H9 (cell line): ENCODE measurements at regions not wholly inside any gene's neighbourhood (a gene's known extent, or its start where the extent isn't known, plus 50 kb on each side); places are given as distances from the start of the nearest gene placed in this dataset.

Experiments used
- DNase-seq: peaks from one replicate; pipeline ENCODE4 v3.0.0-alpha.2; 2017
- H2AFZ ChIP-seq: one replicate; pipeline ENCODE4 v1.6.1; 2013; ENCODE audit warnings: mild to moderate bottlenecking, low read length, control low read depth, moderate library complexity
- H2AK5ac ChIP-seq: 2 replicates; pipeline ENCODE4 v1.6.1; 2013; ENCODE audit warnings: low read length, control low read depth, mixed read lengths; ENCODE audit not compliant: insufficient read length
- H2BK120ac ChIP-seq: one replicate; pipeline ENCODE4 v1.6.1; 2013; ENCODE audit warnings: low read depth, mild to moderate bottlenecking, low read length, control low read depth, inconsistent platforms; ENCODE audit not compliant: poor library complexity, severe bottlenecking
- H2BK12ac ChIP-seq: 2 replicates; pipeline ENCODE4 v1.6.1; 2013; ENCODE audit warnings: low read length, control low read depth, mixed read lengths, low read depth; ENCODE audit not compliant: insufficient read length
- H2BK15ac ChIP-seq: 2 replicates; pipeline ENCODE4 v1.6.1; 2013; ENCODE audit warnings: low read depth, low read length, control low read depth
- H2BK20ac ChIP-seq: one replicate; pipeline ENCODE4 v1.6.1; 2013; ENCODE audit warnings: low read depth, mild to moderate bottlenecking, low read length, control low read depth, inconsistent platforms; ENCODE audit not compliant: poor library complexity, severe bottlenecking
- H2BK5ac ChIP-seq: 2 replicates; pipeline ENCODE4 v1.6.1; 2013; ENCODE audit warnings: low read length, control low read depth, mixed read lengths; ENCODE audit not compliant: insufficient read length
- H3K14ac ChIP-seq: 2 replicates; pipeline ENCODE4 v1.6.1; 2013; ENCODE audit warnings: low read length, control low read depth; ENCODE audit not compliant: insufficient read depth
- H3K18ac ChIP-seq: 2 replicates; pipeline ENCODE4 v1.6.1; 2013; ENCODE audit warnings: low read depth, mild to moderate bottlenecking, mixed read lengths, low read length, control low read depth; ENCODE audit not compliant: insufficient read length
- H3K23ac ChIP-seq: 2 replicates; pipeline ENCODE4 v1.6.1; 2013; ENCODE audit warnings: low read length, control low read depth, mixed read lengths, low read depth; ENCODE audit not compliant: insufficient read length
- H3K23me2 ChIP-seq: 2 replicates; pipeline ENCODE4 v1.6.1; 2013; ENCODE audit warnings: low read depth, mild to moderate bottlenecking, mixed read lengths, low read length, control low read depth; ENCODE audit not compliant: insufficient read length, poor library complexity, severe bottlenecking
- H3K27ac ChIP-seq: 2 replicates; pipeline ENCODE4 v1.5.1; 2013; ENCODE audit warnings: low read length, control low read depth, mixed read lengths, low read depth; ENCODE audit not compliant: insufficient read length
- H3K27me3 ChIP-seq: 2 replicates; pipeline ENCODE4 v1.6.1; 2013; ENCODE audit warnings: low read length, control low read depth, inconsistent platforms; ENCODE audit not compliant: insufficient read depth
- H3K4ac ChIP-seq: 2 replicates; pipeline ENCODE4 v1.6.1; 2013; ENCODE audit warnings: low read depth, mild to moderate bottlenecking, control low read depth, inconsistent platforms, low read length, moderate library complexity
- H3K4me1 ChIP-seq: 2 replicates; pipeline ENCODE4 v1.6.1; 2013; ENCODE audit warnings: low read length, control low read depth, inconsistent platforms; ENCODE audit not compliant: insufficient read depth
- H3K4me2 ChIP-seq: 2 replicates; pipeline ENCODE4 v1.6.1; 2013; ENCODE audit warnings: low read length, control low read depth, mixed read lengths; ENCODE audit not compliant: insufficient read length, insufficient read depth
- H3K56ac ChIP-seq: 2 replicates; pipeline ENCODE4 v1.6.1; 2013; ENCODE audit warnings: low read depth, mild to moderate bottlenecking, mixed read lengths, low read length, control low read depth; ENCODE audit not compliant: insufficient read length
- H3K79me1 ChIP-seq: 2 replicates; pipeline ENCODE4 v1.6.1; 2013; ENCODE audit warnings: low read depth, mild to moderate bottlenecking, moderate library complexity, low read length, control low read depth, inconsistent platforms; ENCODE audit not compliant: insufficient read depth, poor library complexity, severe bottlenecking
- H3K79me2 ChIP-seq: 2 replicates; pipeline ENCODE4 v1.6.1; 2013; ENCODE audit warnings: low read length, control low read depth, inconsistent platforms; ENCODE audit not compliant: insufficient read depth
- H3K9ac ChIP-seq: 2 replicates; pipeline ENCODE4 v1.6.1; 2013; ENCODE audit warnings: low read length, control low read depth, mixed read lengths; ENCODE audit not compliant: insufficient read length; ENCODE audit errors: extremely low read depth
- H3K9me3 ChIP-seq: one replicate; pipeline ENCODE4 v1.6.1; 2013; ENCODE audit warnings: low read depth, low read length, inconsistent platforms; ENCODE audit not compliant: control insufficient read depth
- H3T11ph ChIP-seq: one replicate; pipeline ENCODE4 v1.6.1; 2013; ENCODE audit warnings: mild to moderate bottlenecking, low read length, control low read depth, inconsistent platforms
- H4K20me1 ChIP-seq: one replicate; pipeline ENCODE4 v1.6.1; 2013; ENCODE audit not compliant: control insufficient read depth, insufficient read length, insufficient read depth
- H4K5ac ChIP-seq: 2 replicates; pipeline ENCODE4 v1.6.1; 2013; ENCODE audit warnings: low read depth, mild to moderate bottlenecking, mixed read lengths, low read length, control low read depth; ENCODE audit not compliant: insufficient read length
- H4K8ac ChIP-seq: replicated peaks from 2 replicates; pipeline ENCODE4 v1.6.1; 2013; ENCODE audit warnings: low read length, control low read depth, mixed read lengths, low read depth; ENCODE audit not compliant: insufficient read length
- H4K91ac ChIP-seq: 2 replicates; pipeline ENCODE4 v1.6.1; 2013; ENCODE audit warnings: low read depth, mild to moderate bottlenecking, moderate library complexity, mixed read lengths, low read length, control low read depth; ENCODE audit not compliant: insufficient read length
- H3K27ac Mint-ChIP-seq, 3 experiments: 2 replicates in 2 of 3; 3 replicates in 1 of 3; pipeline ENCODE4 v1.8.0; 2020 to 2021; ENCODE audit warnings: mixed read lengths in 3 of 3, mild to moderate bottlenecking in 1 of 3, moderate library complexity in 1 of 3
- H3K27me3 Mint-ChIP-seq: 2 replicates; pipeline ENCODE4 v1.8.0; 2021; ENCODE audit warnings: low read depth, mild to moderate bottlenecking, moderate library complexity, mixed read lengths
- H3K36me3 Mint-ChIP-seq, 3 experiments: 2 replicates in 2 of 3; 3 replicates in 1 of 3; pipeline ENCODE4 v1.8.0; 2020 to 2021; ENCODE audit warnings: low read depth in 3 of 3, mixed read lengths in 3 of 3; ENCODE audit not compliant: insufficient read depth in 1 of 3
- H3K4me1 Mint-ChIP-seq, 2 experiments: 2 replicates each; pipeline ENCODE4 v1.8.0; 2020; ENCODE audit warnings: mixed read lengths in 2 of 2
- H3K4me3 Mint-ChIP-seq, 2 experiments: 2 replicates in 1 of 2; 3 replicates in 1 of 2; pipeline ENCODE4 v1.8.0; 2020 to 2021; ENCODE audit warnings: mild to moderate bottlenecking in 2 of 2, mixed read lengths in 2 of 2, moderate library complexity in 1 of 2
- H3K9me3 Mint-ChIP-seq, 2 experiments: 2 replicates in 1 of 2; 3 replicates in 1 of 2; pipeline ENCODE4 v1.8.0; 2020; ENCODE audit warnings: mild to moderate bottlenecking in 2 of 2, mixed read lengths in 2 of 2, moderate library complexity in 1 of 2
- WGBS: extraction: QIAGEN DNeasy Blood & Tissue Kit; methylation state at CpG from one replicate; pipeline ENCODE4 v1.1.7; 2013; ENCODE audit warnings: missing lambda C conversion rate, low lambda C conversion rate, mixed read lengths; ENCODE audit not compliant: insufficient read length; ENCODE audit errors: extremely low coverage; 5-methylcytosine and 5-hydroxymethylcytosine counted together
- TF ChIP-seq, protein P1 (sequence below): fragments of 200-600 bp; sonication (generic); conservative IDR thresholded peaks from 3 replicates; pipeline ENCODE4 v1.8.0; 2021; ENCODE audit warnings: antibody characterized with exemption, mild to moderate bottlenecking

- Histone ChIP-seq H3K27me3 (no peaks in the 10 kb centered on the region), H3K4me2 (no peak overlapping the region), H3K9me3 (no peaks in the 10 kb centered on the region), H3K9ac (no peak overlapping the region), H3K23me2 (no peaks in the 10 kb centered on the region), H2BK15ac (no peak overlapping the region), H3K18ac (no peak overlapping the region), H3K14ac (no peak overlapping the region), H2BK12ac (no peak overlapping the region), H2BK5ac (no peak overlapping the region), H3K4me1 (no peaks in the 10 kb centered on the region), H2BK120ac (no peak overlapping the region), H2AK5ac (no peak overlapping the region), H3K23ac (no peak overlapping the region), H3K4ac (no peak overlapping the region), H4K8ac (no peak overlapping the region), H3K79me1 (no peaks in the 10 kb centered on the region), H2AFZ (no peak overlapping the region), H3K27ac (no peak overlapping the region), H4K5ac (no peak overlapping the region), H3T11ph (no peak overlapping the region), H2BK20ac (no peak overlapping the region), H4K20me1 (no peaks in the 10 kb centered on the region), H3K56ac (no peak overlapping the region), H3K79me2 (no peaks in the 10 kb centered on the region), H4K91ac (no peak overlapping the region)
- no peaks in the 10 kb centered on the region for H3K9me3 Mint-ChIP-seq
- H3K27me3 Mint-ChIP-seq, result no peaks in the 10 kb centered on the region
- H3K4me3 Mint-ChIP-seq, result no peak overlapping the region
- H3K4me1 Mint-ChIP-seq, result no peaks in the 10 kb centered on the region
- TF ChIP-seq, protein P1, sequence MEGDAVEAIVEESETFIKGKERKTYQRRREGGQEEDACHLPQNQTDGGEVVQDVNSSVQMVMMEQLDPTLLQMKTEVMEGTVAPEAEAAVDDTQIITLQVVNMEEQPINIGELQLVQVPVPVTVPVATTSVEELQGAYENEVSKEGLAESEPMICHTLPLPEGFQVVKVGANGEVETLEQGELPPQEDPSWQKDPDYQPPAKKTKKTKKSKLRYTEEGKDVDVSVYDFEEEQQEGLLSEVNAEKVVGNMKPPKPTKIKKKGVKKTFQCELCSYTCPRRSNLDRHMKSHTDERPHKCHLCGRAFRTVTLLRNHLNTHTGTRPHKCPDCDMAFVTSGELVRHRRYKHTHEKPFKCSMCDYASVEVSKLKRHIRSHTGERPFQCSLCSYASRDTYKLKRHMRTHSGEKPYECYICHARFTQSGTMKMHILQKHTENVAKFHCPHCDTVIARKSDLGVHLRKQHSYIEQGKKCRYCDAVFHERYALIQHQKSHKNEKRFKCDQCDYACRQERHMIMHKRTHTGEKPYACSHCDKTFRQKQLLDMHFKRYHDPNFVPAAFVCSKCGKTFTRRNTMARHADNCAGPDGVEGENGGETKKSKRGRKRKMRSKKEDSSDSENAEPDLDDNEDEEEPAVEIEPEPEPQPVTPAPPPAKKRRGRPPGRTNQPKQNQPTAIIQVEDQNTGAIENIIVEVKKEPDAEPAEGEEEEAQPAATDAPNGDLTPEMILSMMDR, result no peak
- no peaks in the 10 kb centered on the region for H3K36me3 Mint-ChIP-seq
- no peak overlapping the region for H3K27ac Mint-ChIP-seq
- WGBS, result no CpG with 5 or more reads among the region's 1 CpG
- no peak for DNase-seq
Measured at GRCh38 chr4:11182586-11183355, 245.9 kb downstream of the HS3ST1 start.
